ENCODE measurements at regions not wholly inside any gene's neighbourhood (a gene's known extent, or its start where the extent isn't known, plus 50 kb on each side); places are given as distances from the start of the nearest gene placed in this dataset.

DNA sequence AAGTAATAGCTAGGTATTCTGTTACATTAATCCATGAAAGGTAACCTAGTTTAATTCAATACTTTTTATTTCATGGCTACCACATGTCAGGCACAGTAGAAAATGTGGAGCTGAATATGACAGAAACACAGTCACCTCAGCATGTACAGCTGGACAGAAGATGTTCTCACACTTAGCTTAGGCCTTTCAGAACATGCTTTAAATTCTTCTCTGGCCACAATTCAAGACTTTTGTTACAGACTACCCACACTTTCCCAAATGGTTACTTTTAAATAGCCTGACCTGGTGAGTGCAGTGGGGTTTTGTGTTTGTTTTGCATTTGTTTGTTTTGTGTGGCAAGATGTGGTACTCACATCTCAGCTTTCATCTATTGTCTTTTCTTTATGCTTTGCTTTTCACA, 1079.5 kb downstream of the IGSF11 start:
- TF ChIP-seq, protein P1, sequence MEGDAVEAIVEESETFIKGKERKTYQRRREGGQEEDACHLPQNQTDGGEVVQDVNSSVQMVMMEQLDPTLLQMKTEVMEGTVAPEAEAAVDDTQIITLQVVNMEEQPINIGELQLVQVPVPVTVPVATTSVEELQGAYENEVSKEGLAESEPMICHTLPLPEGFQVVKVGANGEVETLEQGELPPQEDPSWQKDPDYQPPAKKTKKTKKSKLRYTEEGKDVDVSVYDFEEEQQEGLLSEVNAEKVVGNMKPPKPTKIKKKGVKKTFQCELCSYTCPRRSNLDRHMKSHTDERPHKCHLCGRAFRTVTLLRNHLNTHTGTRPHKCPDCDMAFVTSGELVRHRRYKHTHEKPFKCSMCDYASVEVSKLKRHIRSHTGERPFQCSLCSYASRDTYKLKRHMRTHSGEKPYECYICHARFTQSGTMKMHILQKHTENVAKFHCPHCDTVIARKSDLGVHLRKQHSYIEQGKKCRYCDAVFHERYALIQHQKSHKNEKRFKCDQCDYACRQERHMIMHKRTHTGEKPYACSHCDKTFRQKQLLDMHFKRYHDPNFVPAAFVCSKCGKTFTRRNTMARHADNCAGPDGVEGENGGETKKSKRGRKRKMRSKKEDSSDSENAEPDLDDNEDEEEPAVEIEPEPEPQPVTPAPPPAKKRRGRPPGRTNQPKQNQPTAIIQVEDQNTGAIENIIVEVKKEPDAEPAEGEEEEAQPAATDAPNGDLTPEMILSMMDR (conservative IDR thresholded peaks at IDR 0.05; ENCODE audit: low read depth, low read length) = no peak
- no peak for DNase-seq (ENCODE audit: low read depth)
- no peak overlapping the region for H3K4me3 ChIP-seq (ENCODE audit: low read depth, low read length)

DNA sequence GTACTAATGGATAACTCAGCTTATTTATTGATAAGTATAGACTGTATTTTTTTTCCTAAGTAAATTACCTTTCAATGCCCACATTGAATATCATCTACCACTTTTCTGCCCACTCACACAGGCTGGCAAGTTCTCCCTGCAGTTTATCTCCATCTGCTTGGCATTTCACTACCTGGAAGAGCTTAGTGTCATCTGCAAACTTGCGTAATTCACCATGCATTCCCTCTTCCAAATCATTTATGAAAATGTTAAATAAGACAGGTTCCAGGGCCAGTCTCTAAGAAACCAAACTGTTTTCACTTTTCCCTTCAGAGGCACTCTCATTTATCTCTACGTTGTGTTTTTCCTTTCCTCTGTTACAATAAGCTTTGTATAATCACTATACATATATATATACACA, 1076.6 kb downstream of the IGSF11 start:
- DNase-seq (ENCODE audit: low read depth) = no peak
- no peak overlapping the region for H3K4me3 ChIP-seq (ENCODE audit: low read depth, low read length)
- TF ChIP-seq, protein P1 (conservative IDR thresholded peaks at IDR 0.05; ENCODE audit: low read depth, low read length) = no peak

DNA sequence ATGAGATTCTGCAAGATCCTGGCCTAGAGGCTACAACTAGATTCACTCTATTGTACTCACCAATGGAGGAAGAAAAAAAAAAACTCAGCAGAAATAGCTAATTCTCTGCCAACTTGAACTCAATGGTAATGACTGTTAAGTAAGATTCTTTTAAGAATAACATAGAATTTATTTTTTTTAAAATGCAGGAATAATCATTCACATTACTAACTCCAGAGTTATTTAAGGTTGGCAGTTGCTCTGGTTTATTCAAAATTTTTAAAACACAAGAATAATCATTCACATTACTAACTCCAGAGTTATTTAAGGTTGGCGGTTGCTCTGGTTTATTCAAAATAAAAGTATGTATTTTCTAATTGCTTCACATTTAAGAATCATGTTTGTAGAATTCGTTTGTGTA, 1071.9 kb downstream of the IGSF11 start:
- no peak for DNase-seq (ENCODE audit: low read depth)
- TF ChIP-seq, protein P1 (conservative IDR thresholded peaks at IDR 0.05; ENCODE audit: low read depth, low read length) = no peak
- no peak overlapping the region for H3K4me3 ChIP-seq (ENCODE audit: low read depth, low read length)

DNA sequence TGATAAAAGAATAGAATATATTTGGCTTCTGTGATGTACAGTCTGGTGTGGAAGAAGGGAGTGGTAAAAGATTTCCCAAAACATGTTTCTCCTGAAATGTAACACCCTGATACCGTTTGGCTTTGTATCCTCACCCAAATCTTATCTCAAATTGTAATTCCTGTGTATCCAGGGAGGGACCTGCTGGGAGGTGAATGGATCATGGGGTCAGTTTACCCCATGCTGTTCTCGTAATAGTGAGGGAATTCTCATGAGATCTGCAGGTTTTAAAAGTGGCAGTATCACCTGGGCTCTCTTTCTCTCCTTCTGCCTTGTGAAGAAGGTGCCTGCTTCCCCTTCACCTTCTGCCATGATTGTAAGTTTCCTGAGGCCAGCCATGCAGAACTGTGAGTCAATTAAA, 1070.8 kb downstream of the IGSF11 start:
- no peak overlapping the region for H3K4me3 ChIP-seq (ENCODE audit: low read depth, low read length)
- TF ChIP-seq, protein P1 (conservative IDR thresholded peaks at IDR 0.05; ENCODE audit: low read depth, low read length) = no peak
- DNase-seq (ENCODE audit: low read depth) = no peak

DNA sequence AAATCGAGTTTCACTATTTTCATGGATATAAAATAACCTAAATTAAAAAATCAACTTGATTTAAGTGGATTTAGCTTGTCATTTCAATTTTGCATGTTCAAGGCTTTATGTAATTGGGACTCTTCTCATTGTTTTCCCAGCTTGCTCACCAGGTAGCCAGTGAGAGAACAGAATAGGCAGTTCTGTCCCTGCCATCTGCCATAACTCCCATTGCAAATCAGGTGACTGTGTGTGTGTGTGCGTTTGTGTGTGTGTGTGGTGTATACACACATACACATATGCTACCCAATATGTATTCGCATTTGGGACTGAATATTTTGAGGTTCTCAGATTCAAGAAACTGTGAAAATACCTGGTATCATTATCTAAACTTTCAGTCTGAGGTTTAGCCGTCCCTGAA, 1069.8 kb downstream of the IGSF11 start:
- no peak for DNase-seq (ENCODE audit: low read depth)
- TF ChIP-seq, protein P1 (conservative IDR thresholded peaks at IDR 0.05; ENCODE audit: low read depth, low read length) = no peak
- H3K4me3 ChIP-seq (ENCODE audit: low read depth, low read length) = no peak overlapping the region

DNA sequence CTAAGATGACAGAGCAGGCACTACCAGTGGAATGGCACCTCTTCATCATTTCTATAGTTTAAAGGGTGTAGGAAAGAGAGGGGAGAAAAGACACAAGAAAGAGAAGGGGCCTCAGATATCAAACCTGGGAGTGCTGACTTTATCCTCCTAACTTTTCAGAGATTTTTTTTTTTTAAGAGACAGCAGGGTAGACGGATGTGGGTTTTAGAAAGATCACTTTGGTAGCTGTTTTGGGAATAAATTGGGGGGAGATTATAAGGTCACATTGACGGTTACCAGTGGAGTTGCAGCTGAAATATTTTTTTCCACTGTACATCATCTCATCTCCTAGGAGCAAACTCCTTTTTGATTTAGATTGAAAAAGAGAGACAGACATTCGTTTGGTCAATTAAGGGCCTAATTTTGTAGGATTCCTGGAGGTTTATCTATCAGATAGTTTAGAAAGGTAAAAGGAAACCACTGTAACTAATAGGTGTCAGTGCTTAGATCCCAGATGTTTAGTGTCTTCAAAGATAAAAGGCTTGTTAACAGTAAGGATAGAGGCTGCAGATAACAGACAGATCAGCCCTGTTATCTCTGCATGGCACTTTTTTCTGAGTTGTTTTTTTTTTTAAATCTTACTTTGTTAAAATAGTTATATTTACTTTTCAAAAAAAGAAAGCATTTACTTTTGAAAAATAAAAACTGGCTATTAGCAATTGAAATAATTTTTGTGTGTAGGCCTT, 1057.0 kb downstream of the IGSF11 start:
- DNase-seq (ENCODE audit: low read depth) = no peak
- H3K4me3 ChIP-seq (ENCODE audit: low read depth, low read length) = no peak overlapping the region
- TF ChIP-seq, protein P1 (conservative IDR thresholded peaks at IDR 0.05; ENCODE audit: low read depth, low read length) = no peak

DNA sequence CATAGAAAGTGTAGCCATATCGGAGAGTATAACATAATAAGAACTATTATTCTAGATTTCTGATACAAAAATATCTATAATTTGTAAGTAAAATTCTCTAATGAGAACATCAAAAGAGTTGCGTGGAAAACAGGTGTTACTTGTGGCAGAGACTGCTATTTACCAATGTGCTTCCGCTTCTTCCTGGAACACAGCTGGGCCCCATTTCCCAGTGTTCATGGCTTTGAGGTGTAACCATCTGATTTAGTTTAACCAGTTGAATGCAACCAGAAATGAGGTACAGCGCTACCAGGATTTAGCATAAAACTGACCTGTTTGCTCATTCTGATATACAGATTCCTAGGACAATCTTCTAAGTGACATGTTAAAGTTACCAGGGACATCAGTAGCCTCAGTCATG, 1055.2 kb downstream of the IGSF11 start:
- no peak overlapping the region for H3K4me3 ChIP-seq (ENCODE audit: low read depth, low read length)
- TF ChIP-seq, protein P1 (conservative IDR thresholded peaks at IDR 0.05; ENCODE audit: low read depth, low read length) = no peak
- DNase-seq (ENCODE audit: low read depth) = no peak

Measured in epithelial cell of proximal tubule (primary cell).